ENCODE measurements at regions not wholly inside any gene's neighbourhood (a gene's known extent, or its start where the extent isn't known, plus 50 kb on each side); places are given as distances from the start of the nearest gene placed in this dataset.

DNA sequence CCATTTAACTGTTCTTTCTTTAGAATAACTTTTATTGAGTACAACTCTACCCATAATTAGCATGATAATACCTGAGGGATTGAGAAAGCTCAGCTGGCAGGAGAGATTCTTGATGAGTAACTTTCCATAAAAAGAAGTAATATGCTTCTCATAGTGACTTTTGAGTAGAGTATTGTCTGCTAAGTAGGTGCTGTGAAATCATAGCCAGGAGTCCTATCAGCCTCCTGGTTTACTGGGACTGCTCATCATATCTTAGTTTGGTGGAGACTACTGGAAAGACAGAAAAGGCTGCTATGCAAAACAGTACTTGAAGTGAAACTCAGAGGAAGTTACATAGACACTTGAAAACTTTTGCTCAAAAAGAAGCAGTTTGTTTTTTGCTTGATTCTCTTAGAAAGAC is 113.3 kb upstream of the ATP2B1 start:
- no peak for DNase-seq (ENCODE audit: low spot score)

GRCh38 chr12:89817501-89818226 is 109.0 kb upstream of the ATP2B1 start:
- no peak for DNase-seq (ENCODE audit: low spot score)

GRCh38 chr12:89815225-89815624 is 106.6 kb upstream of the ATP2B1 start:
- no peak for DNase-seq (ENCODE audit: low spot score)

GRCh38 chr12:89803412-89803811 is 94.8 kb upstream of the ATP2B1 start:
- no peak for DNase-seq (ENCODE audit: low spot score)

DNA sequence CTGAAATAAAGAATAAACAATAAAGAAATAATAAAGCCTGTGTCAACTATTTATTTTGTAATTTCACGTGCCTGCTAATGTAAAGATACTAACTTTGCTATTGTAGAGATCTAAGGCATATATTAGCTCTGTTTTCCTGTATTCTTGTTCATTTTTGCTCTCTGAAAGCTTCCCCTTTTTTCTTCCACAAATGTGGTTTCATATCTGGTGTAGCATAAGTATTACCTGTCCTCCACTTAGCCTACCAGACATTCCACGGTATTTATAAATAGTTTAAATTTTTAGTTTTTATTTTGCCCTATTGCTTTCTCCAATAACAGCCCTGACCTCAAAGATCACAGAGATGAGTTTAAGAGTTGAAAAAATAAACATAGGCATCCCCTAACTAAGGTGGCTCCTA is 92.6 kb upstream of the ATP2B1 start:
- DNase-seq (ENCODE audit: low spot score), result no peak

GRCh38 chr12:89800435-89800834 is 91.8 kb upstream of the ATP2B1 start:
- no peak for DNase-seq (ENCODE audit: low spot score)

- no peak for DNase-seq (ENCODE audit: low spot score)
Observed at GRCh38 chr12:89799316-89799715, 90.7 kb upstream of the ATP2B1 start.

DNA sequence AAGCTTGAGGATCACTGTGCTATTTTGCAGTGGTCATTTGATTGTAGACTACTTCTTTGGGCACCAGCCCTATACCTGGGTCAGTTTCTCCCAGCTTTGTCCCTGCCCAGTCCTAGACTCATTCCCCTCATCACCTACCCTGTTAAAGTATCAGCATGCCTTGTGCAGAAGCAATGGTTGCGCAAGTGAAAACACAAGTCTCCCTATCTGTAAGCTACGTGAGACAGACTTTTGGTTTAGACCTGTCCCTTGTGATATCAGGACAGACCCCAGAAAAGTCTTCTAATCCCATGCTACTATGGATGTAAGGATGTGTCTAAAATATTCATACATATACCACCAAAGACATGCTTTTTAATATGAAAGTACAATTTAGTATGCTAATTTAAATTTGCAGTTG is 88.8 kb upstream of the ATP2B1 start:
- no peak for DNase-seq (ENCODE audit: low spot score)

DNA sequence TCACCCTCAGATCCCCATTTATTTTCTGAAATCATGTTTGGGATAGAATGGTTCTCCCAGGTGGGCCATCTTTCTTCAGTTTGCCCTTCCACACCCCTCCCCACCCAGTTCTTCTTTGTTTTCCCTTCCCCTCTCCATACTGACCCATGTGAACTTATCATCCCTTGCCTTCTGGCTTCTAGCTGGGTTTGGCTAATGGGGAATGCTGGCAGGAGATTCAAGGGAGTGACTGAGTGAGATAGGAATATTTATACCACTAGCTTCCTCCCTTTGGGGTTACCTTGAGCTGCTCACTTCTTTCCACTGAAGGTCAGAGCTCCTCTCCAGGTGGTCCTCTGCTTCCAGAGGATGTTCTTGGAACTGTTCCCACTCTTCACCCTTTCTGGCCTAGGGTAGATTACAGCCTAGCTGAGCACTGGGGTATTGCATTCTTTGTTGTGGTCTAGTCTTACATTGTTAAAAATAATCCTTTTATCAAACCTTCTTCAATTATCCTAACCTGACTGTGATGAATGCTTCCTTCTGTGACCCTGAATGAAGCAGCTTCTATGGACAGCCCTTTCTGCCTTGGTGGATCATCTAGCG is 88.3 kb upstream of the ATP2B1 start:
- DNase-seq (ENCODE audit: low spot score), result no peak

GRCh38 chr12:89793946-89794345 is 85.3 kb upstream of the ATP2B1 start:
- no peak for DNase-seq (ENCODE audit: low spot score)

DNA sequence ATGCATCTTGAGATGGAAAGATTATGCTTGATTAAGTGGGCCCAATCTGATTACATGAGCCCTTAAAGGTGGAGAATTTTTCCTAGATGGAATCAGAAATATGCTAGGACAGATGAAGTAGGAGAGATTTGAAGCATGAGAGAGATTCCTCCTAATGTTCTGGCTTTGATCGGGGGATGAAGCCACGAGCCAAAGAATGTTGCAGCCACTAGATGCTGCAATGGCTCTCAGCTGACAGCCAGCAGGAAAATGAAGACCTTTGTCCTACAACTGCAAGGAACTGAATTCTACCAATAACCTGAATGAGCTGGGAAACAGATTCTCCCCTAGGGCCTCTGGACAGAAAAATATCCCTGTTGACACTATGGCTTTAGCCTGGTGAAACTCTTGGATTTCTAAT is 82.6 kb upstream of the ATP2B1 start:
- DNase-seq (ENCODE audit: low spot score), result no peak

GRCh38 chr12:89789862-89790261 is 81.2 kb upstream of the ATP2B1 start:
- DNase-seq (ENCODE audit: low spot score), result no peak

DNA sequence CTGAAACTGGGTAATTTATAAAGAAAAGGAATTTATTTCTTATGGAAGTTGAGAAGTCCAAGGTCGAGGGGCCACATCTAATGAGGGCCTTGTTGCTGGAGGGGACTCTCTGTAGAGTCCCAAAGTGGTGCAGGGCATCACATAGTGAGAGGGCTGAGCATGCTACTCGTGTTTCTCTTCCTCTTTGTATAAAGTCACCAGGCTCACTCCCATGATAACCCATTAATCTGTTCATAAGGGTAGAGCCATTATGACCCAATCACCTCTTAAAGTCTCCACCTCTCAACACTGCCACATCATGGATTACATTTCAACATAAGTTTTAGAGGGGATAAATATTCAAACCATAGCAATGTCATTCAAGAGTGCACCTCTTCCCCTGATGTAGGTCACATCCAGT is 79.1 kb upstream of the ATP2B1 start:
- DNase-seq (ENCODE audit: low spot score), result no peak

GRCh38 chr12:89786177-89786810 is 77.7 kb upstream of the ATP2B1 start:
- DNase-seq (ENCODE audit: low spot score), result no peak

- no peak for DNase-seq (ENCODE audit: low spot score)
Observed at GRCh38 chr12:89783359-89784060, 74.9 kb upstream of the ATP2B1 start.

GRCh38 chr12:89782807-89783206 is 74.2 kb upstream of the ATP2B1 start:
- DNase-seq (ENCODE audit: low spot score), result no peak

- DNase-seq (ENCODE audit: low spot score), result no peak
Observed at GRCh38 chr12:89781946-89782550, 73.4 kb upstream of the ATP2B1 start.

- no peak for DNase-seq (ENCODE audit: low spot score)
Observed at GRCh38 chr12:89781156-89781555, 72.5 kb upstream of the ATP2B1 start.

GRCh38 chr12:89779090-89779489 is 70.5 kb upstream of the ATP2B1 start:
- DNase-seq (ENCODE audit: low spot score), result no peak

DNA sequence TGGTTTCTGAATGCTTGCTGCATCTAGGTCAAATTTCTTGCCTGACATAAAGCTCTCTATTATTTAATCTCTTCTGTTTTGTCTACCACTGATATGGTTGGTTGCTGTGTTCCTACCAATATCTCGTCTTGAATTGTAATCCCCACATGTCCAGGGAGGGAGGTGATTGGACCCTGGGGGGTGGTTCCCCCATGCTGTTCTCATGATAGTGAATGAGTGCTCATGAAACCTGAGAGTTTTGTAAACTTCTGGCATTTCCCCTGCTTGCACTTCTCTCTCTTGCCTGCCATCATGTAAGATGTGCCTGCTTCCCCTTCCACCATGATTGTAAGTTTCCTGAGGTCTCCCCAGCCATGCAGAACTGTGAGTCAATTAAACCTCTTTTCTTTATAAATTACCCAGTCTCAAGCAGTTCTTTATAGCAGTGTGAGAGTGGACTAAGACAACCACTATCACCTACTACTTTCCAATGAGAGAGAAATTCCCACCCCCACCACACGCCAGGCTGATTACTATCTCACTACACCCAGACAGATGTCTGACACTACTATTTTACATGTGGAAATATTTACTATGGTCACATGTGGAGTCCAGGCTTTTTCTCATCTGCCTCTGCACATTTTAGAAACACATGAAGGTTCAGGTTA is 69.2 kb upstream of the ATP2B1 start:
- DNase-seq (ENCODE audit: low spot score), result no peak

GRCh38 chr12:89775986-89776365 is 67.3 kb upstream of the ATP2B1 start:
- DNase-seq (ENCODE audit: low spot score), result no peak

Measured in HuH-7.5 (cell line).